K562 (cell line): ENCODE measurements at regions not wholly inside any gene's neighbourhood (a gene's known extent, or its start where the extent isn't known, plus 50 kb on each side); places are given as distances from the start of the nearest gene placed in this dataset.
A peak's percentile ranks its signal among the peaks of the same experiment; 100 is the strongest.

Source experiments
- ATAC-seq: fragments of 200-7000 bp; cut with Tn5 transposase; 3 replicates; pipeline ENCODE4 v1.9.1; 2020; ENCODE audit warnings: moderate library complexity
- BruUV-seq: library from RNA; stranded (reverse); fragments of 400-500 nt; replicated peaks from 2 replicates; lab custom pipeline; 2021; lab: Mats Ljungman, UMichigan
- CTCF ChIA-PET: fragments of 300-600 bp; formaldehyde crosslinking; extraction: SDS; loops from one replicate; lab custom pipeline; 2021; ENCODE audit warnings: low intra/inter-chr PET ratio; lab: Yijun Ruan, JAX
- POLR2A ChIA-PET: fragments of 300-600, 350-650 bp; sonication (Branson Sonifier 250); formaldehyde crosslinking; extraction: SDS; loops from one replicate; lab custom pipeline; 2021; ENCODE audit warnings: antibody characterized with exemption, inconsistent platforms; lab: Yijun Ruan, JAX
- DNase-seq, 4 experiments: peaks; one replicate each; pipeline versions ENCODE4 v3.0.0 to v3.0.0-alpha.2; 2011 to 2018; ENCODE audit warnings: low spot score in 3 of 4, mixed read lengths in 3 of 4; ENCODE audit errors: extremely low read depth in 1 of 4
- FAIRE-seq: peaks from 2 replicates; lab custom pipeline; 2011; peaks lifted over from hg19 to GRCh38; lab: Jason Lieb, UNC
- H2AFZ ChIP-seq: 2 replicates; pipeline ENCODE4 v1.6.0; 2011; ENCODE audit warnings: low read depth, low read length, control low read depth, inconsistent platforms
- H3K27ac ChIP-seq: fragments of 200-600 bp; 3 replicates; pipeline ENCODE4 v1.8.0; 2011; ENCODE audit warnings: low read depth, mild to moderate bottlenecking, control low read depth, inconsistent platforms, low read length, moderate library complexity, mixed read lengths; ENCODE audit errors: extremely low read depth
- H3K27me3 ChIP-seq, 2 experiments: fragments of 300-600 bp in 1 of 2; 2 replicates in 1 of 2; 3 replicates in 1 of 2; pipeline versions ENCODE4 v1.6.0 to v1.8.0; 2011; ENCODE audit warnings: inconsistent platforms in 2 of 2, low read length in 2 of 2, mild to moderate bottlenecking in 1 of 2, mixed read lengths in 1 of 2, moderate library complexity in 1 of 2; ENCODE audit not compliant: control insufficient read depth in 2 of 2, insufficient read depth in 2 of 2
- H3K36me3 ChIP-seq: fragments of 300-600 bp; 3 replicates; pipeline ENCODE4 v1.8.0; 2011; ENCODE audit warnings: mild to moderate bottlenecking, low read length, inconsistent platforms; ENCODE audit not compliant: control insufficient read depth, insufficient read depth
- H3K4me1 ChIP-seq, 2 experiments: fragments of 200-600 bp in 1 of 2; replicated peaks in 1 of 2; 2 replicates in 1 of 2; 3 replicates in 1 of 2; pipeline versions ENCODE4 v1.5.1 to v1.8.0; 2011; ENCODE audit warnings: inconsistent platforms in 2 of 2, low read length in 2 of 2, mild to moderate bottlenecking in 1 of 2, mixed read lengths in 1 of 2, moderate library complexity in 1 of 2; ENCODE audit not compliant: control insufficient read depth in 2 of 2, insufficient read depth in 2 of 2
- H3K4me2 ChIP-seq: 2 replicates; pipeline ENCODE4 v1.6.1; 2011; ENCODE audit warnings: low read length, control low read depth, inconsistent platforms, mixed read lengths; ENCODE audit not compliant: insufficient read depth
- H3K4me3 ChIP-seq: fragments of 200-600 bp; sonication (generic), shearing (Covaris generic); 2 replicates; pipeline ENCODE4 v1.5.1; 2016; ENCODE audit warnings: control low read depth, inconsistent platforms
- H3K79me2 ChIP-seq: fragments of 200-600 bp; 3 replicates; pipeline ENCODE4 v1.8.0; 2011; ENCODE audit warnings: low read length, inconsistent platforms; ENCODE audit not compliant: control insufficient read depth, insufficient read depth
- H3K9ac ChIP-seq, 2 experiments: 2 replicates each; pipeline versions ENCODE4 v1.6.0 to v1.6.1; 2011; ENCODE audit warnings: low read depth in 2 of 2, low read length in 2 of 2, control low read depth in 1 of 2, inconsistent platforms in 1 of 2, mild to moderate bottlenecking in 1 of 2, mixed read lengths in 1 of 2; ENCODE audit not compliant: insufficient read depth in 1 of 2
- H3K9me1 ChIP-seq: one replicate; pipeline ENCODE4 v1.6.0; 2011; ENCODE audit warnings: inconsistent platforms, mild to moderate bottlenecking, low read length, moderate library complexity; ENCODE audit not compliant: control insufficient read depth, insufficient read depth
- H3K9me3 ChIP-seq: replicated peaks from 2 replicates; pipeline ENCODE4 v1.5.1; 2011; ENCODE audit warnings: low read depth, low read length, inconsistent platforms; ENCODE audit not compliant: control insufficient read depth, insufficient read depth
- H4K20me1 ChIP-seq: replicated peaks from 2 replicates; pipeline ENCODE4 v1.6.1; 2011; ENCODE audit warnings: low read length, inconsistent platforms, mixed read lengths; ENCODE audit not compliant: control insufficient read depth, insufficient read depth
- CC2D1A ChIP-seq: fragments of 450-650 bp; IDR thresholded peaks from 2 replicates; pipeline ENCODE4 v1.6.1; 2017; ENCODE audit warnings: mild to moderate bottlenecking
- FOSL1 ChIP-seq: fragments of 200-800 bp; sonication (Bioruptor generic); conservative IDR thresholded peaks from 2 replicates; pipeline ENCODE4 v1.6.1; 2016; ENCODE audit warnings: missing genetic modification characterization, missing compliant biosample characterization
- GATA2 ChIP-seq: sonication (generic); formaldehyde crosslinking; IDR thresholded peaks from 2 replicates; pipeline ENCODE4 v1.4.0; 2020; ENCODE audit warnings: mild to moderate bottlenecking, missing genetic modification reagents
- HDAC6 ChIP-seq: IDR thresholded peaks from 2 replicates; pipeline ENCODE4 v1.6.1; 2012; ENCODE audit warnings: low read depth, mild to moderate bottlenecking, control low read depth, inconsistent platforms, low read length, moderate library complexity
- JUND ChIP-seq, 2 experiments: IDR thresholded peaks; 2 replicates in 1 of 2; 3 replicates in 1 of 2; pipeline ENCODE4 v1.6.1; 2011; ENCODE audit warnings: borderline replicate concordance in 2 of 2, low read depth in 2 of 2, low read length in 2 of 2, improper control_type of control experiment in 1 of 2, missing biosample characterization in 1 of 2, missing genetic modification characterization in 1 of 2, missing genetic modification reagents in 1 of 2
- SNIP1 ChIP-seq: fragments of 450-650 bp; IDR thresholded peaks from 2 replicates; pipeline ENCODE4 v1.7.1; 2017; ENCODE audit warnings: low read depth, mild to moderate bottlenecking
- TBP ChIP-seq: optimal IDR thresholded peaks from 2 replicates; pipeline ENCODE3; 2011; ENCODE audit warnings: low read depth, low read length, improper control_type of control experiment
- ZNF511 ChIP-seq: sonication (generic); formaldehyde crosslinking; IDR thresholded peaks from 2 replicates; pipeline ENCODE4 v1.8.0; 2022; ENCODE audit warnings: mild to moderate bottlenecking, missing genetic modification reagents
- WGBS: fragments of 100-300 bp; shearing (Covaris generic); methylation state at CpG from one replicate; pipeline ENCODE4 v1.1.6; 2016; ENCODE audit warnings: low coverage, mixed read lengths; ENCODE audit not compliant: insufficient coverage; ENCODE audit errors: missing lambda C conversion rate; 5-methylcytosine and 5-hydroxymethylcytosine counted together
- in situ Hi-C: fragments of 300-500 bp; cut with MboI; formaldehyde crosslinking; loops from 4 replicates; pipeline ENCODE4 v1.15.0; 2018; ENCODE audit warnings: inconsistent platforms, mixed read lengths
- intact Hi-C: fragments of 100-400 bp; cut with micrococcal nuclease; formaldehyde crosslinking; loops from 2 replicates; pipeline ENCODE4 v1.14.2; 2022
- TF ChIP-seq, protein P1 (sequence below): sonication (generic); formaldehyde crosslinking; IDR thresholded peaks from 2 replicates; pipeline ENCODE4 v1.8.1; 2023; ENCODE audit warnings: mild to moderate bottlenecking, missing genetic modification reagents
- TF ChIP-seq, protein P2 (sequence below): fragments of 250-450 bp; sonication (Bioruptor Pico); IDR thresholded peaks from 2 replicates; pipeline ENCODE4 v1.4.0; 2020

DNA sequence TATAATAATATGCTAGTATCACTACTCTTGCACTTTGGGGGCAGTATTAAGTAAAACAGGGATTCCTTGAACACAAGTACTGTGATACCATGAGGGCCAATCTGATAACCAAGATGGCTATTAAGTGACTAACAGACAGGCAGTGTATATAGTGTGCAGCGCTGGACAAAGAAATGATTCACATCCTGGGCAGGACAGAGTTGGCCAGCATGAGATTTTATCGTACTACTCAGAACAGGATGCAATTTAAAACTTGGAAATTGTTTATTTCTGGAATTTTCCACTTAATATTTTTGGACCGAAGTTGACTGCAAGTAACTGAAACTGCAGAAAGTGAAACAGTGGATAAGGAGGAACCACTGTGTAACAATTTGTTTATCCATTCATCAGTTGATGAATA, 74.6 kb downstream of the DNTTIP2 start:
- CTCF ChIA-PET, result no interaction called here
- no peak for FAIRE-seq
- Histone ChIP-seq H3K9me3 (no peaks in the 10 kb centered on the region), H3K27ac (no peak overlapping the region), H3K4me2 (no peak overlapping the region), H3K9me1 (no peaks in the 10 kb centered on the region), H4K20me1 (no peaks in the 10 kb centered on the region), H3K79me2 (no peaks in the 10 kb centered on the region), H3K4me3 (no peak overlapping the region), H3K36me3 (no peaks in the 10 kb centered on the region), H3K9ac (no peak overlapping the region), H3K27me3 (0 out of 5 replicates have a peak, but pooled peaks cover 0 to 2% of the 10 kb centered on the region in 2 experiments), H3K4me1 (no peaks in the 10 kb centered on the region; a peak in 1 of 5 replicates), H2AFZ (no peak overlapping the region)
- 6% methylated on average over 3 of the region's 3 CpGs for WGBS
- DNase-seq, result no peak
- BruUV-seq, result no TSS peak
- TF ChIP-seq JUND (IDR thresholded peaks at IDR 0.05; ENCODE audit: borderline replicate concordance, low read depth, low read length) (0 out of 2 replicates have a peak, but pooled peaks have one; percentile 6), JUND (tag; IDR thresholded peaks at IDR 0.05; ENCODE audit: borderline replicate concordance, low read depth, low read length) (no peak), FOSL1 (tag) (peak; percentile 86), HDAC6 (no peak)
- intact Hi-C loops (no loop called here), in situ Hi-C loops (no loop called here)
- POLR2A ChIA-PET, result interaction anchor here (0.7 kb wide), 1 partner anchor 16 kb away, joined by 3 read pairs; no protein-coding TSS in a partner anchor
- ATAC-seq, result no peak

GRCh38 chr1:93801471-93801870, 77.5 kb downstream of the DNTTIP2 start:
- Histone ChIP-seq H3K27me3 (peaks cover 0 to 2% of the 10 kb centered on the region in 2 experiments; a peak in 1 of 5 replicates), H3K9me3 (no peaks in the 10 kb centered on the region), H3K36me3 (no peaks in the 10 kb centered on the region), H3K4me2 (no peak overlapping the region), H3K4me3 (no peak overlapping the region), H2AFZ (no peak overlapping the region), H4K20me1 (no peaks in the 10 kb centered on the region), H3K79me2 (no peaks in the 10 kb centered on the region), H3K4me1 (no peaks in the 10 kb centered on the region; a peak in 1 of 5 replicates), H3K9ac (no peak overlapping the region), H3K9me1 (no peaks in the 10 kb centered on the region), H3K27ac (no peak overlapping the region)
- ChIA-PET CTCF (no interaction called here), POLR2A (interaction anchor here (1.0 to 1.4 kb wide), 2 partner anchors 10 to 13 kb away, joined by 4 read pairs; no protein-coding TSS in a partner anchor)
- in situ Hi-C loops (no loop called here), intact Hi-C loops (no loop called here)
- WGBS, result 1% methylated on average over 5 of the region's 5 CpGs
- no peak for DNase-seq
- ATAC-seq, result no peak
- no peak for FAIRE-seq
- BruUV-seq, result no TSS peak
- TF ChIP-seq CC2D1A (no peak), TBP (no peak), GATA2 (CRISPR knock-in tag) (no peak), SNIP1 (no peak), ZNF511 (CRISPR knock-in tag) (no peak)
- TF ChIP-seq, protein P1, sequence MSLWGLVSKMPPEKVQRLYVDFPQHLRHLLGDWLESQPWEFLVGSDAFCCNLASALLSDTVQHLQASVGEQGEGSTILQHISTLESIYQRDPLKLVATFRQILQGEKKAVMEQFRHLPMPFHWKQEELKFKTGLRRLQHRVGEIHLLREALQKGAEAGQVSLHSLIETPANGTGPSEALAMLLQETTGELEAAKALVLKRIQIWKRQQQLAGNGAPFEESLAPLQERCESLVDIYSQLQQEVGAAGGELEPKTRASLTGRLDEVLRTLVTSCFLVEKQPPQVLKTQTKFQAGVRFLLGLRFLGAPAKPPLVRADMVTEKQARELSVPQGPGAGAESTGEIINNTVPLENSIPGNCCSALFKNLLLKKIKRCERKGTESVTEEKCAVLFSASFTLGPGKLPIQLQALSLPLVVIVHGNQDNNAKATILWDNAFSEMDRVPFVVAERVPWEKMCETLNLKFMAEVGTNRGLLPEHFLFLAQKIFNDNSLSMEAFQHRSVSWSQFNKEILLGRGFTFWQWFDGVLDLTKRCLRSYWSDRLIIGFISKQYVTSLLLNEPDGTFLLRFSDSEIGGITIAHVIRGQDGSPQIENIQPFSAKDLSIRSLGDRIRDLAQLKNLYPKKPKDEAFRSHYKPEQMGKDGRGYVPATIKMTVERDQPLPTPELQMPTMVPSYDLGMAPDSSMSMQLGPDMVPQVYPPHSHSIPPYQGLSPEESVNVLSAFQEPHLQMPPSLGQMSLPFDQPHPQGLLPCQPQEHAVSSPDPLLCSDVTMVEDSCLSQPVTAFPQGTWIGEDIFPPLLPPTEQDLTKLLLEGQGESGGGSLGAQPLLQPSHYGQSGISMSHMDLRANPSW, result no peak
- TF ChIP-seq, protein P2, sequence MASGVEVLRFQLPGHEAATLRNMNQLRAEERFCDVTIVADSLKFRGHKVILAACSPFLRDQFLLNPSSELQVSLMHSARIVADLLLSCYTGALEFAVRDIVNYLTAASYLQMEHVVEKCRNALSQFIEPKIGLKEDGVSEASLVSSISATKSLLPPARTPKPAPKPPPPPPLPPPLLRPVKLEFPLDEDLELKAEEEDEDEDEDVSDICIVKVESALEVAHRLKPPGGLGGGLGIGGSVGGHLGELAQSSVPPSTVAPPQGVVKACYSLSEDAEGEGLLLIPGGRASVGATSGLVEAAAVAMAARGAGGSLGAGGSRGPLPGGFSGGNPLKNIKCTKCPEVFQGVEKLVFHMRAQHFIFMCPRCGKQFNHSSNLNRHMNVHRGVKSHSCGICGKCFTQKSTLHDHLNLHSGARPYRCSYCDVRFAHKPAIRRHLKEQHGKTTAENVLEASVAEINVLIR (CRISPR knock-in tag), result no peak
